OCI-LY1 (cell line): ENCODE measurements at regions not wholly inside any gene's neighbourhood (a gene's known extent, or its start where the extent isn't known, plus 50 kb on each side); places are given as distances from the start of the nearest gene placed in this dataset.

ENCODE experiments used
- H2AFZ ChIP-seq: fragments of 200-600 bp; sonication (generic), shearing (Covaris generic); 2 replicates; pipeline ENCODE4 v1.6.0; 2014; ENCODE audit warnings: antibody characterized with exemption, mild to moderate bottlenecking, low read length
- H3F3A ChIP-seq: fragments of 200-600 bp; sonication (generic), shearing (Covaris generic); 2 replicates; pipeline ENCODE4 v1.6.0; 2014; ENCODE audit warnings: mild to moderate bottlenecking, antibody characterized with exemption, low read length, moderate library complexity; ENCODE audit not compliant: insufficient read depth
- H3K27ac ChIP-seq: fragments of 200-600 bp; sonication (generic); 2 replicates; pipeline ENCODE4 v1.5.1; 2014; ENCODE audit warnings: low read length, mixed run types, mild to moderate bottlenecking, low read depth; ENCODE audit not compliant: poor library complexity, severe bottlenecking
- H3K27me3 ChIP-seq: fragments of 200-600 bp; sonication (generic); 2 replicates; pipeline ENCODE4 v1.6.0; 2014; ENCODE audit warnings: antibody characterized with exemption, mild to moderate bottlenecking, low read length, moderate library complexity; ENCODE audit not compliant: insufficient read depth
- H3K36me3 ChIP-seq: fragments of 200-600 bp; sonication (generic); 2 replicates; pipeline ENCODE4 v1.6.1; 2014; ENCODE audit warnings: mild to moderate bottlenecking, antibody characterized with exemption, low read length, moderate library complexity, mixed read lengths; ENCODE audit not compliant: insufficient read depth
- H3K4me1 ChIP-seq: fragments of 200-600 bp; sonication (generic); 2 replicates; pipeline ENCODE4 v1.5.1; 2014; ENCODE audit warnings: mild to moderate bottlenecking, low read length, moderate library complexity; ENCODE audit not compliant: insufficient read depth, severe bottlenecking
- H3K4me2 ChIP-seq: fragments of 200-600 bp; sonication (generic), shearing (Covaris generic); 2 replicates; pipeline ENCODE4 v1.6.1; 2014; ENCODE audit warnings: low read length
- H3K4me3 ChIP-seq: fragments of 200-600 bp; sonication (generic); 2 replicates; pipeline ENCODE4 v1.5.1; 2014; ENCODE audit warnings: low read length, low read depth, mild to moderate bottlenecking, mixed read lengths; ENCODE audit not compliant: poor library complexity, severe bottlenecking
- H3K79me2 ChIP-seq: fragments of 200-600 bp; shearing (Covaris generic); 2 replicates; pipeline ENCODE4 v1.6.1; 2016; ENCODE audit warnings: mixed run types, low read length, mixed read lengths; ENCODE audit not compliant: insufficient read depth
- H3K9ac ChIP-seq: fragments of 200-600 bp; sonication (generic), shearing (Covaris generic); 2 replicates; pipeline ENCODE4 v1.6.1; 2014; ENCODE audit warnings: mild to moderate bottlenecking, low read length, mixed read lengths
- H3K9me2 ChIP-seq: fragments of 200-600 bp; sonication (generic), shearing (Covaris generic); 2 replicates; pipeline ENCODE4 v1.6.1; 2014; ENCODE audit warnings: low read depth, mild to moderate bottlenecking, low read length, mixed read lengths
- H3K9me3 ChIP-seq: fragments of 200-600 bp; shearing (Covaris generic); 2 replicates; pipeline ENCODE4 v1.6.1; 2014; ENCODE audit warnings: low read length, mixed read lengths
- H4K20me1 ChIP-seq: fragments of 200-600 bp; sonication (generic), shearing (Covaris generic); 2 replicates; pipeline ENCODE4 v1.6.0; 2016; ENCODE audit warnings: mild to moderate bottlenecking, low read length; ENCODE audit not compliant: insufficient read depth
- EZH2 ChIP-seq: fragments of 200-600 bp; sonication (generic), shearing (Covaris generic); IDR thresholded peaks from 2 replicates; pipeline ENCODE4 v1.8.0; 2017; ENCODE audit warnings: borderline replicate concordance, mixed run types, mild to moderate bottlenecking, antibody characterized with exemption, low read length, moderate library complexity, mixed read lengths
- TF ChIP-seq, protein P1 (sequence below): fragments of 200-600 bp; sonication (generic), shearing (Covaris generic); IDR thresholded peaks from 2 replicates; pipeline ENCODE4 v1.5.1; 2017; ENCODE audit warnings: mild to moderate bottlenecking, antibody characterized with exemption, low read length, moderate library complexity, mixed read lengths

DNA sequence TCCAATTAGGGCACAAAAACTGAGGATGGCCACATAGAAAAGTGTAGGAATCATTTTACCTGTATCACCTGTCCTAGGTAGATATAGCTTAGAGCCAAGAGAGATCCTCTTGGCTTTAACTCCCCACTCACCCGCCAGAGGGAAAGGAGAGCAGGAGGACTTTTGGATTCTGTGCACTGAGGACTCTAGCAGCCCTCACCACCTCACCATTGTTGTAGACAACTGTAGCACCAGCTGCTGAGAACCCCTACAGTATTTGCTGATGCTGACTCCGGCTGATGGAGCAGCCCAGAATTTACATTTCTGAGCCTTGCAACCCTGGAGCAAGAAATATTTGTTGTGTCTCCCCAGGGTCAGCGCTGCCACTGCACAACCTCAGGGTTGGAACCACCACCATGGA lies 2044.4 kb downstream of the OLFM4 start:
- Histone ChIP-seq H3K36me3 (no peaks in the 10 kb centered on the region), H2AFZ (no peak overlapping the region), H3K9ac (no peak overlapping the region), H3F3A (no peaks in the 10 kb centered on the region), H3K9me2 (no peaks in the 10 kb centered on the region), H3K4me1 (no peaks in the 10 kb centered on the region), H4K20me1 (no peaks in the 10 kb centered on the region), H3K4me3 (no peak overlapping the region), H3K9me3 (no peaks in the 10 kb centered on the region), H3K27me3 (no peaks in the 10 kb centered on the region), H3K4me2 (no peak overlapping the region), H3K27ac (no peak overlapping the region), H3K79me2 (no peaks in the 10 kb centered on the region)
- no peak for TF ChIP-seq EZH2
- TF ChIP-seq, protein P1, sequence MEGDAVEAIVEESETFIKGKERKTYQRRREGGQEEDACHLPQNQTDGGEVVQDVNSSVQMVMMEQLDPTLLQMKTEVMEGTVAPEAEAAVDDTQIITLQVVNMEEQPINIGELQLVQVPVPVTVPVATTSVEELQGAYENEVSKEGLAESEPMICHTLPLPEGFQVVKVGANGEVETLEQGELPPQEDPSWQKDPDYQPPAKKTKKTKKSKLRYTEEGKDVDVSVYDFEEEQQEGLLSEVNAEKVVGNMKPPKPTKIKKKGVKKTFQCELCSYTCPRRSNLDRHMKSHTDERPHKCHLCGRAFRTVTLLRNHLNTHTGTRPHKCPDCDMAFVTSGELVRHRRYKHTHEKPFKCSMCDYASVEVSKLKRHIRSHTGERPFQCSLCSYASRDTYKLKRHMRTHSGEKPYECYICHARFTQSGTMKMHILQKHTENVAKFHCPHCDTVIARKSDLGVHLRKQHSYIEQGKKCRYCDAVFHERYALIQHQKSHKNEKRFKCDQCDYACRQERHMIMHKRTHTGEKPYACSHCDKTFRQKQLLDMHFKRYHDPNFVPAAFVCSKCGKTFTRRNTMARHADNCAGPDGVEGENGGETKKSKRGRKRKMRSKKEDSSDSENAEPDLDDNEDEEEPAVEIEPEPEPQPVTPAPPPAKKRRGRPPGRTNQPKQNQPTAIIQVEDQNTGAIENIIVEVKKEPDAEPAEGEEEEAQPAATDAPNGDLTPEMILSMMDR, result no peak

- Histone ChIP-seq H2AFZ (no peak overlapping the region), H4K20me1 (no peaks in the 10 kb centered on the region), H3F3A (no peaks in the 10 kb centered on the region), H3K36me3 (no peaks in the 10 kb centered on the region), H3K9ac (no peak overlapping the region), H3K79me2 (no peaks in the 10 kb centered on the region), H3K9me2 (no peaks in the 10 kb centered on the region), H3K4me1 (no peaks in the 10 kb centered on the region), H3K4me3 (no peak overlapping the region), H3K4me2 (no peak overlapping the region), H3K27me3 (no peaks in the 10 kb centered on the region), H3K9me3 (no peaks in the 10 kb centered on the region), H3K27ac (no peak overlapping the region)
- no peak for TF ChIP-seq EZH2
- TF ChIP-seq, protein P1, result no peak
Observed at GRCh38 chr13:55084630-55085029, 2056.0 kb downstream of the OLFM4 start.

- no peaks in the 10 kb centered on the region for H3K9me2 ChIP-seq
- no peak overlapping the region for H3K4me3 ChIP-seq
- no peaks in the 10 kb centered on the region for H3K4me1 ChIP-seq
- no peak overlapping the region for H2AFZ ChIP-seq
- no peak overlapping the region for H3K4me2 ChIP-seq
- TF ChIP-seq EZH2, result no peak
- TF ChIP-seq, protein P1, result no peak
- H3K9ac ChIP-seq, result no peak overlapping the region
- no peaks in the 10 kb centered on the region for H3K36me3 ChIP-seq
- no peaks in the 10 kb centered on the region for H4K20me1 ChIP-seq
- no peaks in the 10 kb centered on the region for H3K27me3 ChIP-seq
- H3K79me2 ChIP-seq, result no peaks in the 10 kb centered on the region
- no peaks in the 10 kb centered on the region for H3F3A ChIP-seq
- no peaks in the 10 kb centered on the region for H3K9me3 ChIP-seq
- no peak overlapping the region for H3K27ac ChIP-seq
Observed at GRCh38 chr13:55087085-55087484, 2053.6 kb upstream of the PRR20A start.
